Keratinocyte (primary cell): ENCODE measurements at regions not wholly inside any gene's neighbourhood (a gene's known extent, or its start where the extent isn't known, plus 50 kb on each side); places are given as distances from the start of the nearest gene placed in this dataset.

Experiments
- DNase-seq: peaks from one replicate; pipeline ENCODE4 v3.0.0-alpha.2; 2011; ENCODE audit warnings: low read depth, missing footprints, low spot score
- FAIRE-seq: peaks from 2 replicates; lab custom pipeline; 2011; peaks lifted over from hg19 to GRCh38; lab: Jason Lieb, UNC
- H2AFZ ChIP-seq: 2 replicates; pipeline ENCODE4 v1.6.0; 2012; ENCODE audit warnings: low read length, control low read depth, inconsistent platforms; ENCODE audit not compliant: control insufficient read depth
- H3K27ac ChIP-seq: 2 replicates; pipeline ENCODE4 v1.5.1; 2011; ENCODE audit warnings: low read length; ENCODE audit not compliant: control insufficient read depth, insufficient read depth
- H3K27me3 ChIP-seq: 3 replicates; pipeline ENCODE4 v1.6.0; 2011; ENCODE audit warnings: low read length; ENCODE audit not compliant: control insufficient read depth, insufficient read depth; ENCODE audit errors: extremely low read depth
- H3K36me3 ChIP-seq, 2 experiments: 2 replicates in 1 of 2; 3 replicates in 1 of 2; pipeline ENCODE4 v1.5.1; 2011; ENCODE audit warnings: low read length in 2 of 2, mild to moderate bottlenecking in 1 of 2; ENCODE audit not compliant: control insufficient read depth in 2 of 2, insufficient read depth in 2 of 2; ENCODE audit errors: extremely low read depth in 1 of 2
- H3K4me1 ChIP-seq: 3 replicates; pipeline ENCODE4 v1.5.1; 2011; ENCODE audit warnings: low read length; ENCODE audit not compliant: control insufficient read depth, insufficient read depth; ENCODE audit errors: extremely low read depth
- H3K4me2 ChIP-seq: 3 replicates; pipeline ENCODE4 v1.6.0; 2011; ENCODE audit warnings: low read depth, low read length; ENCODE audit not compliant: control insufficient read depth, insufficient read depth; ENCODE audit errors: extremely low read depth
- H3K4me3 ChIP-seq, 3 experiments: fragments of 200-600 bp in 1 of 3; sonication (generic) in 1 of 3; 2 replicates in 2 of 3; 3 replicates in 1 of 3; pipeline ENCODE4 v1.5.1; 2011 to 2016; ENCODE audit warnings: low read length in 3 of 3, mild to moderate bottlenecking in 3 of 3, control low read depth in 2 of 3, inconsistent platforms in 1 of 3, low read depth in 1 of 3, mixed read lengths in 1 of 3, mixed run types in 1 of 3, moderate library complexity in 1 of 3; ENCODE audit not compliant: control insufficient read depth in 2 of 3, insufficient read depth in 2 of 3; ENCODE audit errors: extremely low read depth in 1 of 3
- H3K79me2 ChIP-seq: 2 replicates; pipeline ENCODE4 v1.6.0; 2012; ENCODE audit warnings: low read length; ENCODE audit not compliant: control insufficient read depth, insufficient read depth
- H3K9ac ChIP-seq: 3 replicates; pipeline ENCODE4 v1.6.0; 2011; ENCODE audit warnings: low read length; ENCODE audit not compliant: control insufficient read depth, insufficient read depth; ENCODE audit errors: extremely low read depth
- H3K9me1 ChIP-seq: 3 replicates; pipeline ENCODE4 v1.6.0; 2011; ENCODE audit warnings: low read length; ENCODE audit not compliant: control insufficient read depth, insufficient read depth; ENCODE audit errors: extremely low read depth
- H3K9me3 ChIP-seq: 2 replicates; pipeline ENCODE4 v1.5.1; 2012; ENCODE audit warnings: low read depth, low read length; ENCODE audit not compliant: control insufficient read depth
- H4K20me1 ChIP-seq: 3 replicates; pipeline ENCODE4 v1.6.0; 2011; ENCODE audit warnings: low read length; ENCODE audit not compliant: control insufficient read depth, insufficient read depth; ENCODE audit errors: extremely low read depth
- EZH2 ChIP-seq: IDR thresholded peaks from one replicate; pipeline ENCODE4 v1.6.1; 2012; ENCODE audit warnings: inconsistent platforms, mild to moderate bottlenecking, low read length, moderate library complexity
- dilution Hi-C: fragments of 300-500 bp; cut with MboI; formaldehyde crosslinking; loops from one replicate; pipeline ENCODE4 v1.7.0; 2020; ENCODE audit warnings: low sequenced_read_pairs; ENCODE audit not compliant: extremely low pct_ligation_motif_present
- TF ChIP-seq, protein P1 (sequence below), 3 experiments: IDR thresholded peaks in 1 of 3; conservative IDR thresholded peaks in 1 of 3; optimal IDR thresholded peaks in 1 of 3; 2 replicates in 2 of 3; 3 replicates in 1 of 3; pipeline versions ENCODE3 to v1.5.1; 2011; ENCODE audit warnings: low read length in 3 of 3, mild to moderate bottlenecking in 3 of 3, moderate library complexity in 2 of 3, control low read depth in 1 of 3, inconsistent platforms in 1 of 3; ENCODE audit not compliant: insufficient read depth in 2 of 3; ENCODE audit errors: extremely low read depth in 1 of 3

DNA sequence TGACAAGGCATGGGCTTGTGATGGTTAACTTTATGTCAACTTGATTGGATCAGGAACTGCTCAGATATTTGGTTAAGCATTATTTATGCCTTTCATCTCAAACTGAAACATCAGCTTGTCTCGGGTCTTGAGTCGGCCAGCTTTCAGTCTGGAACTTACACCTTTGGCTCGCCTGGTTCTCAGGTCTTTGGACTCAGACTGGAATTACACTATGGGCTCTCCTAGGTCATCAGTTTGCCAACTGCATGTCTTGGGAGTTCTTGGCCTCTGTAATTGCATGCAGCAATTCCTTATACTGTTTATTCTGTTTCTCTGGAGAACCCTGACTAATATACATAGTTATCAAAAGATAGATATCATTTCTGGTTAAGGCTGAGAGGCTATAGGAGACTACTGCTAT is 653.7 kb downstream of the ADGRL2 start:
- no peak overlapping the region for H3K4me3 ChIP-seq
- no peak for FAIRE-seq
- dilution Hi-C loops = no loop called here

DNA sequence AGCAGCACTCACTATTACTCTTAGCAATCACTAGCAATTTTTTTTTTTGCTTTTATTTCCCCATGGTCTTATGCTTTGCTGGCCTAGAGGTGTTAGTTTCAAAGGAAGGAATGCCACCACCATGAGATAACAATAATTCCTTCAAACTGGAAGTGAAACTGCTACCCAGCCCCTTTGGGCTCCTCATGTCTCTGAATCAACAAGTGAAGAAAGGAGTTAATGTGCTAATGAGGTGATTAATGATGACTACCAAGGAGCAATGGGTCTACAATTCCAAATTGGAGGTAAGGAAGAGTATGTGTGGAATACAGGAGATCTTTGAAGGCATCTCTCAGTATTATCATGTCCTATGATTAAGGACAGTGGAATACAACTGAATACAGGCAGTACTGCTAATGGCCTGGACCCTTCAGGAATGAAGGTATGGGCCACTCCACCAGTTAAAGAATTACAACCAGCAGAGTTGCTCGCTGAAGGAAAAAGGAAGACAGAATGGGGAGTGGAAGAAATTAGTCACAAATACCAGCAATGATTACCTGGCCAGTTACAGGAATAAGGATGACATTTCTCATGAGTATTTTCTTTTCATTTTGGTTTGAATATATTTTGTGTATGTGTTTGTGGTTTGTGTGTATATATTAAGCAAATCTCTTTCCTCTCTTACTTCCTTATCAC is 652.9 kb downstream of the ADGRL2 start:
- TF ChIP-seq, protein P1, sequence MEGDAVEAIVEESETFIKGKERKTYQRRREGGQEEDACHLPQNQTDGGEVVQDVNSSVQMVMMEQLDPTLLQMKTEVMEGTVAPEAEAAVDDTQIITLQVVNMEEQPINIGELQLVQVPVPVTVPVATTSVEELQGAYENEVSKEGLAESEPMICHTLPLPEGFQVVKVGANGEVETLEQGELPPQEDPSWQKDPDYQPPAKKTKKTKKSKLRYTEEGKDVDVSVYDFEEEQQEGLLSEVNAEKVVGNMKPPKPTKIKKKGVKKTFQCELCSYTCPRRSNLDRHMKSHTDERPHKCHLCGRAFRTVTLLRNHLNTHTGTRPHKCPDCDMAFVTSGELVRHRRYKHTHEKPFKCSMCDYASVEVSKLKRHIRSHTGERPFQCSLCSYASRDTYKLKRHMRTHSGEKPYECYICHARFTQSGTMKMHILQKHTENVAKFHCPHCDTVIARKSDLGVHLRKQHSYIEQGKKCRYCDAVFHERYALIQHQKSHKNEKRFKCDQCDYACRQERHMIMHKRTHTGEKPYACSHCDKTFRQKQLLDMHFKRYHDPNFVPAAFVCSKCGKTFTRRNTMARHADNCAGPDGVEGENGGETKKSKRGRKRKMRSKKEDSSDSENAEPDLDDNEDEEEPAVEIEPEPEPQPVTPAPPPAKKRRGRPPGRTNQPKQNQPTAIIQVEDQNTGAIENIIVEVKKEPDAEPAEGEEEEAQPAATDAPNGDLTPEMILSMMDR (optimal IDR thresholded peaks at IDR 0.05 in 1 of 3, IDR thresholded peaks at IDR 0.05 in 1 of 3, conservative IDR thresholded peaks at IDR 0.05 in 1 of 3; ENCODE audit: extremely low read depth in 1 of 3, insufficient read depth in 2 of 3, low read length in 3 of 3) = no peak
- no peak for TF ChIP-seq EZH2
- Histone ChIP-seq H3K4me3 (no peak overlapping the region), H3K27ac (no peak overlapping the region), H4K20me1 (no peaks in the 10 kb centered on the region), H3K27me3 (no peaks in the 10 kb centered on the region), H3K79me2 (no peaks in the 10 kb centered on the region), H3K4me2 (no peak overlapping the region), H3K9me1 (no peaks in the 10 kb centered on the region), H3K4me1 (peaks cover 4% of the 10 kb centered on the region), H3K9me3 (peaks cover 6% of the 10 kb centered on the region), H2AFZ (peak overlapping the region; percentile 42), H3K9ac (no peak overlapping the region), H3K36me3 (no peaks in the 10 kb centered on the region)
- dilution Hi-C loops = no loop called here
- peak; percentile 60 for FAIRE-seq
- DNase-seq = no peak

More for the DNA sequence above, 653.7 kb downstream of the ADGRL2 start:
- Histone ChIP-seq H4K20me1 (no peaks in the 10 kb centered on the region), H3K27ac (no peak overlapping the region), H3K4me2 (no peak overlapping the region), H3K27me3 (no peaks in the 10 kb centered on the region), H3K36me3 (no peaks in the 10 kb centered on the region), H3K9me1 (no peaks in the 10 kb centered on the region), H2AFZ (no peak overlapping the region), H3K4me1 (peaks cover 4% of the 10 kb centered on the region), H3K9ac (no peak overlapping the region), H3K79me2 (no peaks in the 10 kb centered on the region), H3K9me3 (peaks cover 6% of the 10 kb centered on the region)
- DNase-seq = no peak
- TF ChIP-seq, protein P1 (optimal IDR thresholded peaks at IDR 0.05 in 1 of 3, IDR thresholded peaks at IDR 0.05 in 1 of 3, conservative IDR thresholded peaks at IDR 0.05 in 1 of 3; ENCODE audit: extremely low read depth in 1 of 3, insufficient read depth in 2 of 3, low read length in 3 of 3) = no peak
- no peak for TF ChIP-seq EZH2
